Tibial nerve (tissue), 3 donors: ENCODE measurements at regions not wholly inside any gene's neighbourhood (a gene's known extent, or its start where the extent isn't known, plus 50 kb on each side); places are given as distances from the start of the nearest gene placed in this dataset.

Experiments used
- POLR2A ChIP-seq, 2 donors: fragments of 450-650 bp; IDR thresholded peaks; one replicate each; pipeline ENCODE4 v1.6.1; 2017; ENCODE audit warnings: antibody characterized with exemption in 2 of 2, mild to moderate bottlenecking in 2 of 2, moderate library complexity in 2 of 2
- TF ChIP-seq, protein P1 (sequence below), 5 experiments: fragments of 200-600 bp in 3 of 5; fragments of 450-650 bp in 2 of 5; sonication (generic) in 3 of 5; IDR thresholded peaks; one replicate each; pipeline ENCODE4 v1.5.1; 2016 to 2019; ENCODE audit warnings: antibody characterized with exemption in 5 of 5, mild to moderate bottlenecking in 3 of 5, moderate library complexity in 2 of 5

- TF ChIP-seq, protein P1, sequence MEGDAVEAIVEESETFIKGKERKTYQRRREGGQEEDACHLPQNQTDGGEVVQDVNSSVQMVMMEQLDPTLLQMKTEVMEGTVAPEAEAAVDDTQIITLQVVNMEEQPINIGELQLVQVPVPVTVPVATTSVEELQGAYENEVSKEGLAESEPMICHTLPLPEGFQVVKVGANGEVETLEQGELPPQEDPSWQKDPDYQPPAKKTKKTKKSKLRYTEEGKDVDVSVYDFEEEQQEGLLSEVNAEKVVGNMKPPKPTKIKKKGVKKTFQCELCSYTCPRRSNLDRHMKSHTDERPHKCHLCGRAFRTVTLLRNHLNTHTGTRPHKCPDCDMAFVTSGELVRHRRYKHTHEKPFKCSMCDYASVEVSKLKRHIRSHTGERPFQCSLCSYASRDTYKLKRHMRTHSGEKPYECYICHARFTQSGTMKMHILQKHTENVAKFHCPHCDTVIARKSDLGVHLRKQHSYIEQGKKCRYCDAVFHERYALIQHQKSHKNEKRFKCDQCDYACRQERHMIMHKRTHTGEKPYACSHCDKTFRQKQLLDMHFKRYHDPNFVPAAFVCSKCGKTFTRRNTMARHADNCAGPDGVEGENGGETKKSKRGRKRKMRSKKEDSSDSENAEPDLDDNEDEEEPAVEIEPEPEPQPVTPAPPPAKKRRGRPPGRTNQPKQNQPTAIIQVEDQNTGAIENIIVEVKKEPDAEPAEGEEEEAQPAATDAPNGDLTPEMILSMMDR (IDR thresholded peaks at IDR 0.05) = no peak
- TF ChIP-seq POLR2A (IDR thresholded peaks at IDR 0.05) = no peak
Observed at GRCh38 chr11:128216198-128216597, 371.2 kb downstream of the ETS1 start.
